ENCODE measurements at regions not wholly inside any gene's neighbourhood (a gene's known extent, or its start where the extent isn't known, plus 50 kb on each side); places are given as distances from the start of the nearest gene placed in this dataset.

- H3K4me1 ChIP-seq (ENCODE audit: control insufficient read depth, insufficient read depth, low read length): no peaks in the 10 kb centered on the region
- ChIA-PET SMC1A (ENCODE audit: uncharacterized antibody, unreplicated experiment) (no interaction called here), POLR2A (no interaction called here), RAD21 (ENCODE audit: unreplicated experiment) (no interaction called here), CTCF (no interaction called here)
- TF ChIP-seq ZZZ3 (IDR thresholded peaks at IDR 0.05; ENCODE audit: control insufficient read depth, insufficient read length, low read depth): no peak
- no peak for TF ChIP-seq KDM1A (IDR thresholded peaks at IDR 0.05; ENCODE audit: borderline replicate concordance)
- TF ChIP-seq, protein P1, sequence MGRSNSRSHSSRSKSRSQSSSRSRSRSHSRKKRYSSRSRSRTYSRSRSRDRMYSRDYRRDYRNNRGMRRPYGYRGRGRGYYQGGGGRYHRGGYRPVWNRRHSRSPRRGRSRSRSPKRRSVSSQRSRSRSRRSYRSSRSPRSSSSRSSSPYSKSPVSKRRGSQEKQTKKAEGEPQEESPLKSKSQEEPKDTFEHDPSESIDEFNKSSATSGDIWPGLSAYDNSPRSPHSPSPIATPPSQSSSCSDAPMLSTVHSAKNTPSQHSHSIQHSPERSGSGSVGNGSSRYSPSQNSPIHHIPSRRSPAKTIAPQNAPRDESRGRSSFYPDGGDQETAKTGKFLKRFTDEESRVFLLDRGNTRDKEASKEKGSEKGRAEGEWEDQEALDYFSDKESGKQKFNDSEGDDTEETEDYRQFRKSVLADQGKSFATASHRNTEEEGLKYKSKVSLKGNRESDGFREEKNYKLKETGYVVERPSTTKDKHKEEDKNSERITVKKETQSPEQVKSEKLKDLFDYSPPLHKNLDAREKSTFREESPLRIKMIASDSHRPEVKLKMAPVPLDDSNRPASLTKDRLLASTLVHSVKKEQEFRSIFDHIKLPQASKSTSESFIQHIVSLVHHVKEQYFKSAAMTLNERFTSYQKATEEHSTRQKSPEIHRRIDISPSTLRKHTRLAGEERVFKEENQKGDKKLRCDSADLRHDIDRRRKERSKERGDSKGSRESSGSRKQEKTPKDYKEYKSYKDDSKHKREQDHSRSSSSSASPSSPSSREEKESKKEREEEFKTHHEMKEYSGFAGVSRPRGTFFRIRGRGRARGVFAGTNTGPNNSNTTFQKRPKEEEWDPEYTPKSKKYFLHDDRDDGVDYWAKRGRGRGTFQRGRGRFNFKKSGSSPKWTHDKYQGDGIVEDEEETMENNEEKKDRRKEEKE (IDR thresholded peaks at IDR 0.05): no peak
- no peak for TF ChIP-seq ZBTB33 (IDR thresholded peaks at IDR 0.05)
- no peak for TF ChIP-seq BACH1 (IDR thresholded peaks at IDR 0.05; ENCODE audit: borderline replicate concordance)
- no peak for TF ChIP-seq WRNIP1 (IDR thresholded peaks at IDR 0.05; ENCODE audit: borderline replicate concordance, low read depth, low read length)
- TF ChIP-seq RFX5 (IDR thresholded peaks at IDR 0.05; ENCODE audit: low read depth, low read length): no peak
- H3K9ac ChIP-seq (ENCODE audit: control insufficient read depth, insufficient read depth, low read length): no peak overlapping the region
- H3K9me3 ChIP-seq (replicated peaks; ENCODE audit: control insufficient read depth, insufficient read depth, low read length): no peaks in the 10 kb centered on the region; the same call in 2 of the 3 replicates
- no TSS peak for BruUV-seq (replicated peaks)
- H3K27me3 ChIP-seq (replicated peaks in 1 of 2; ENCODE audit: control insufficient read depth in 2 of 2, insufficient read depth in 2 of 2, low read length in 1 of 2): no peaks in the 10 kb centered on the region
- FAIRE-seq (no peak), ATAC-seq (no peak), DNase-seq (ENCODE audit: low read depth, low spot score) (no peak)
- H3K79me2 ChIP-seq (ENCODE audit: control insufficient read depth, insufficient read depth, low read length): no peaks in the 10 kb centered on the region
- no peak overlapping the region for H2AFZ ChIP-seq (ENCODE audit: control insufficient read depth, low read depth, low read length)
- WGBS (ENCODE audit: insufficient coverage, insufficient replicate concordance, low lambda C conversion rate, missing lambda C conversion rate): 66% methylated on average over 12 of the region's 12 CpGs
- H3K36me3 ChIP-seq (ENCODE audit: control insufficient read depth in 2 of 2, insufficient read depth in 2 of 2, low read length in 1 of 2): no peaks in the 10 kb centered on the region
- intact Hi-C loops (cut with micrococcal nuclease; ENCODE audit: unreplicated experiment): no loop called here
- no peaks in the 10 kb centered on the region for H4K20me1 ChIP-seq (ENCODE audit: control insufficient read depth, insufficient read depth)
- H3K4me3 ChIP-seq: no peak overlapping the region
- H3K4me2 ChIP-seq (ENCODE audit: control insufficient read depth, insufficient read depth): no peak overlapping the region
- in situ Hi-C loops (cut with MboI): no loop called here
- no peak overlapping the region for H3K27ac ChIP-seq (ENCODE audit: control insufficient read depth, insufficient read depth)
Observed at GRCh38 chr2:241994086-241994485, 124.6 kb downstream of the RTP5 start.
